Fibroblast of the aortic adventitia (primary cell): ENCODE measurements at regions not wholly inside any gene's neighbourhood (a gene's known extent, or its start where the extent isn't known, plus 50 kb on each side); places are given as distances from the start of the nearest gene placed in this dataset.

Experiments
- DNase-seq: peaks from one replicate; pipeline ENCODE4 v3.0.0-alpha.2; 2010; ENCODE audit warnings: low read depth
- H3K4me3 ChIP-seq: 2 replicates; pipeline ENCODE4 v1.5.1; 2011; ENCODE audit warnings: low read depth, mild to moderate bottlenecking, control low read depth, low read length, moderate library complexity
- CTCF ChIP-seq: IDR thresholded peaks from 2 replicates; pipeline ENCODE4 v1.5.1; 2011; ENCODE audit warnings: mild to moderate bottlenecking, low read length, control low read depth, inconsistent platforms; ENCODE audit not compliant: insufficient read depth

GRCh38 chr22:48575618-48576332, 1251.9 kb downstream of the BRD1 start:
- DNase-seq = no peak
- H3K4me3 ChIP-seq = no peak overlapping the region
- TF ChIP-seq CTCF = no peak

GRCh38 chr22:48574776-48575617, 1252.7 kb downstream of the BRD1 start:
- DNase-seq = no peak
- no peak overlapping the region for H3K4me3 ChIP-seq
- no peak for TF ChIP-seq CTCF

GRCh38 chr22:48573766-48574165, 1253.9 kb downstream of the BRD1 start:
- TF ChIP-seq CTCF = no peak
- no peak overlapping the region for H3K4me3 ChIP-seq
- DNase-seq = no peak

- no peak for DNase-seq
- TF ChIP-seq CTCF = no peak
- no peak overlapping the region for H3K4me3 ChIP-seq
Observed at GRCh38 chr22:48572951-48573350, 1254.7 kb downstream of the BRD1 start.

GRCh38 chr22:48570912-48571311, 1256.8 kb downstream of the BRD1 start:
- DNase-seq = no peak
- H3K4me3 ChIP-seq = no peak overlapping the region
- no peak for TF ChIP-seq CTCF

- H3K4me3 ChIP-seq = no peak overlapping the region
- DNase-seq = no peak
- TF ChIP-seq CTCF = no peak
Observed at GRCh38 chr22:48569476-48570233, 1258.0 kb downstream of the BRD1 start.
